Stimulated activated CD8-positive, alpha-beta memory T cell treated with anti-CD3 and anti-CD28 coated beads, Interleukin-12 subunit alpha, Interleukin-12 subunit beta, amount 100 ng/mL, for 4 hours (primary cell): ENCODE measurements at regions not wholly inside any gene's neighbourhood (a gene's known extent, or its start where the extent isn't known, plus 50 kb on each side); places are given as distances from the start of the nearest gene placed in this dataset.

Experiments
- DNase-seq: peaks from one replicate; pipeline ENCODE4 v3.0.0-alpha.2; 2020; ENCODE audit warnings: low read depth

DNA sequence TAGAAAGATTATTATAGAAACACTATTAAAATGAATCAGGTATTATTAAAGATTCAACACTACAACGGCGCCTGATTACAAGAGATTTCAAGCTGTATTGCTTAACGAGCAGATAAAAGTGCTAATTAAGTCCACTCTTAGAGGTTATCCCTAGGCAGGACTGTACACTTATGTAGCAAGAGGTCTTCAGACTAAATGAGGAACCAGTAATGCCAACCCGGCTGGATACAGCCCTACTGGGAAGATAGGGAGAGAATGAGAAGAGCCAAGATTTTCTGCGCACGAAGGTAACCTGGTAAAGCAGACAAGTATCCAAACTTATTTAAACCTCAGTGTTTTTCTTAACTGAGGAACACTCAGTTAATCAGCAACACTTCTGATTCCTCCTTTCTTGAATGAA lies 115.7 kb upstream of the HIVEP3 start:
- DNase-seq: no peak

DNA sequence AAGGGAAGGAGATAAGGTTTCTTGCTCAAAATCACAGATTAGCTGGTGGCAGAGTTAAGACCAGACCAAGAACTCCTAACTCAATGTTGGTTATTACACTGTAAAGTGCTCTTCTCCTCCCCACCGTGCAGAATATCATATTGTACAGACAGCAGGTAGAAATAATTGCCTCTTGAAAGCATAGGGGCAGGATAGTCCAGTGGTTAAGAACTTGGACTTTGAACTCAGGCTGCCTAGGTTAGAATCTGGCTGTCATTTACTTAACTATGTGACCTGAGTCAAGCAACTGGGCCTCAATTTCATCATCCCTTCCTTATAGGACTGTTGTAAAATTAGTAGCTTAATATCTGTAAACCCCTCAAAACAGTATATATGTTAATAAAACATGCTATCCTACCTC lies 114.9 kb upstream of the HIVEP3 start:
- DNase-seq: no peak

- no peak for DNase-seq
Measured at GRCh38 chr1:42017730-42018129, 99.0 kb upstream of the HIVEP3 start.

DNA sequence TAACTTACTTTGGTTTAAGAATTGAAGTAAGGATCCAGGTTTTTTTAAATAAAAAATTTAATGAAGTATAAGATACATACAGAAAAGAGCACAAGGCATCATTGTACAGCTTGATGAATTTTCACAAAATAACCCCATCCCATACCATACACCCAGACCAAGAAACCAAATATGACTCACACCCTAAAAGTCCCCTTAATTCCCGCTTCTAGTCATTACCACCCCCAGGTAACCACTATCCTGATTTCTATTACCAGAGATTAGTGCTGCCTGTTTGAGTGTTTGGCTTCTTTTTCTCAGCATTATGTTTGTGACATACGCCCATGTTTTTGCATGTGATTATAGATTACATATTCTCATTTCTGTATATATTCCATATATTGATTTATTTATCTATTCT lies 98.5 kb upstream of the HIVEP3 start:
- DNase-seq: no peak

GRCh38 chr1:42014823-42015222 lies 96.1 kb upstream of the HIVEP3 start:
- no peak for DNase-seq

- DNase-seq: no peak
Measured at GRCh38 chr1:42013881-42014470, 95.3 kb upstream of the HIVEP3 start.

DNA sequence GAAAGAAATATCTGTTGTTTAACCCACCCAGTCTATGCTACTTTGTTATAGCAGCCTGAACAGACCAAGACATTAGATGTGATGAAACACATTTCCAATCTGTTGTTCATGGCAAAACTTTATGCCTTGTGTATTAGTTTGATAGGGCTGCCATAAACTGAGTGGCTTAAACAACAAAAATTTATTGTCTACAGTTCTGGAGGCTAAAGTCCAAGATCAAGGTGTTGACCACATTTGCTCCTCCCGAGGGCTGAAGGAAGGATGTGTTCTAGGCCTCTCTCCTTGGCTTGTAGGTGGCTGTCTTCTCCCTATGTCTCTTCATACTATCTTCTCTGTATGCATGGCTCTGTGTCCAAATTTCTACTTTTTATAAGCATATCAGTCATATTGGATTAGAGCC lies 94.1 kb upstream of the HIVEP3 start:
- DNase-seq: no peak

DNA sequence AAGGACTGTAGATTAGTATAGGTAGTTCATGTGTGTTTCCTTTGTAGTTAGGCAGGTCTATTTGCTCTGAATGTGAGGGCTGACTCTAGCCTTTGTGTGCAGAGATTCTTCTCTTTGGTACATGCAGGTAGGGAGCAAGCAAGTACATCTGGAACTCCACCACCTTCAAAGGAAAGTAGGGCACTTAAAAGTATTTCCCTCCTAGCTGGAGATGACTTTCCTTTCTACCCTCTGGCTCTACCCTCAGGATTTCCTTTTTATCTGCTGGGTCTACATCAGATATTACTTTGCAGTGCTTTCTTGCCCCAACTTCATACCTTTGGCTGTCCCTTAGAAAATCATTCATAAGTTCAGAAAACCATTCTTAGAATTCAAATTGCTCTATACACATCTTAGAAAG lies 91.7 kb upstream of the HIVEP3 start:
- DNase-seq: no peak

GRCh38 chr1:42008264-42008663 lies 89.5 kb upstream of the HIVEP3 start:
- no peak for DNase-seq

GRCh38 chr1:42006836-42007235 lies 88.1 kb upstream of the HIVEP3 start:
- DNase-seq: no peak

DNA sequence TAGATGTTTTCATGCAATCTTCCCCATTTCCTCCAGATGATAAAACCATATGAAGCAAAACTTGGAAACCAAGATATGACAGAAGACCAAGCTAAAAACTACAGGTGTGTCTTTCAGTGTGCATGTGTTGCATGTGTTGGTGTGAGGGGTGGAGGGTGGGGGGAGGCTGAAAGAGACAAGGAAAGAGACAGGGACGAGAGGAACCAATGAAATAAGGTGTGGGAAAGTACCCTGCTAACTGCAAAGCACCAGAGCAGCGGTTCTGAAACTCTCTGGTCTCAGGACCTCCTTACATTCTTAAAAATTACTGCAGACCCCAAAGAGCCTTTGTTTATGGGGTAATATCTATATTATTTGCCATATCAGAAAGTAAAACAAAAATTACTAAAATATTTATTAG lies 87.4 kb upstream of the HIVEP3 start:
- no peak for DNase-seq

- DNase-seq: no peak
Measured at GRCh38 chr1:42005530-42005929, 86.8 kb upstream of the HIVEP3 start.

- DNase-seq: no peak
Measured at GRCh38 chr1:42004860-42005259, 86.1 kb upstream of the HIVEP3 start.

DNA sequence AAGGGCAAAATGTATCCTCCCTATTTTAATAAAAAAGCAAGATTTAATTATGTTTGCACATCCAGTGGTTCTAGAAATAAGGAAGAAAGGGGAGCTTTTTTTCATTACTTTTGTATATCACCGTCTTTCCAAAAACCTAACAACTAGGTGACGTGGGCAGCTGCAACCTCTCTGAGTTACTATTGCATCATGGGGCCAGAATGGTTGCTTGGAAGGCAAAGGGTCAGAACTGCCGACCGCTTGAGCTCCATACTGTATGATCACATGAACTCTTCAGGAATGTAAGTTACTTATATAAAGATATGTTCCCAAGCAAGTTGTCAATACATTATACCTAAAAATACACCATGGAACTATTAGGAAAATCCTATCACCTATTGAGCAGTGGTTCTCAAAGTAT lies 85.6 kb upstream of the HIVEP3 start:
- no peak for DNase-seq

GRCh38 chr1:42003433-42003832 lies 84.7 kb upstream of the HIVEP3 start:
- no peak for DNase-seq

GRCh38 chr1:42002220-42002619 lies 83.5 kb upstream of the HIVEP3 start:
- no peak for DNase-seq

GRCh38 chr1:42000766-42001165 lies 82.0 kb upstream of the HIVEP3 start:
- DNase-seq: no peak

GRCh38 chr1:41999884-42000283 lies 81.2 kb upstream of the HIVEP3 start:
- no peak for DNase-seq

GRCh38 chr1:41998250-41998649 lies 79.5 kb upstream of the HIVEP3 start:
- DNase-seq: no peak

DNA sequence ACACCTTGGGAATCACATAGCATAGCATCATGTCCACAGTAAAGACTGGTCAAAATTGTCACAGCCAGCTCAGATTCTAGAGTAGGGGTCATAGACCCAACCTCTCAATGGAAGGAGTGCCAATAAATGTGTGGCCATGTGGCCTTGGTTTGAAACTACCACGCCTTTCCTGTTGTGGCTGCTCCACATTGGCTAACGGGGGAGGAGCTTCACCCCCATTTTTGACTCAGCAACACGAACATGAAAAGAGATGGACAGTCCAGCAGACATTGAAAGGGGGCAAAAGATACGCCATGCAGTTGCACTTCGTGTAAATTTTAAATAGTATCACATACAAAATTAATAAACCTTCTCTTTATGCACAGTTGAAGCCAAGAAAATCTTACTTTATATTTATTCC lies 78.4 kb upstream of the HIVEP3 start:
- DNase-seq: no peak

GRCh38 chr1:41995441-41996130 lies 76.9 kb upstream of the HIVEP3 start:
- no peak for DNase-seq

DNA sequence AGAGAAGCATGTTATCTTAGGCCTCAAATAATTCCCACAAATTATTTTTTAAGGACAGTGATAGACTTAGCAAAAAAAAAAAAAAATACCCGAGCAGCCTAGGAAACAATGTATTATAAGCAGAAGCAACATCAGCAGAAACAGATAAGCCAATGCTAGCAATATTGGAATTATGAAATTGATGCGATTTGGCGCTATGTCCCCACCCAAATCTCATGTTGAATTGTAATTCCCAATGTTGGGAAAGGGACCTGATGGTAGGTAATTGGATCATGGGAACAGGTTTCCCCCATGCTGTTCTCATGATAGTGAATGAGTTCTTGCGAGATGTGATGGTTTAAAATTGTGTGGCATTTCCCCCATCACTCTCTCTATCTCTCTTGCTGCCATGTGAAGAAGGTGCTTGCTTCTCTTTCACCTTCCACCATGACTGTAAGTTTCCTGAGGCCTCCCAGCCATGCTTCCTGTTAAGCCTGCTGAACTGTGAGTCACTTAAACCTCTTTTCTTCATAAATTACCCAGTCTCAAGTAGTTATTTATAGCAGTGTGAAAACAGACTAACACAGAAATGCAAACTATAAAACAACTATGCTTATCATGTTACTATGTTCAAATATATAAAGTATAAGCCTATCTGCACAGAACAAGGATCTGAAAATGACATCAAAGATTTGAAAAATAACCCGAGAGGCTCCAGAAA lies 75.6 kb upstream of the HIVEP3 start:
- no peak for DNase-seq

GRCh38 chr1:41983451-41983850 lies 64.7 kb upstream of the HIVEP3 start:
- DNase-seq: no peak

- DNase-seq: no peak
Measured at GRCh38 chr1:41981796-41982195, 63.1 kb upstream of the HIVEP3 start.
